Fibroblast of pulmonary artery (primary cell): ENCODE measurements at regions not wholly inside any gene's neighbourhood (a gene's known extent, or its start where the extent isn't known, plus 50 kb on each side); places are given as distances from the start of the nearest gene placed in this dataset.

ENCODE experiments used
- DNase-seq: peaks from one replicate; pipeline ENCODE4 v3.0.0-alpha.2; 2010; ENCODE audit warnings: low read depth
- H3K4me3 ChIP-seq: replicated peaks from 2 replicates; pipeline ENCODE4 v1.5.1; 2011; ENCODE audit warnings: low read depth, mild to moderate bottlenecking, control low read depth, low read length, moderate library complexity
- TF ChIP-seq, protein P1 (sequence below): IDR thresholded peaks from 2 replicates; pipeline ENCODE4 v1.5.1; 2011; ENCODE audit warnings: mild to moderate bottlenecking, control low read depth, low read length, inconsistent platforms; ENCODE audit errors: missing control alignments

DNA sequence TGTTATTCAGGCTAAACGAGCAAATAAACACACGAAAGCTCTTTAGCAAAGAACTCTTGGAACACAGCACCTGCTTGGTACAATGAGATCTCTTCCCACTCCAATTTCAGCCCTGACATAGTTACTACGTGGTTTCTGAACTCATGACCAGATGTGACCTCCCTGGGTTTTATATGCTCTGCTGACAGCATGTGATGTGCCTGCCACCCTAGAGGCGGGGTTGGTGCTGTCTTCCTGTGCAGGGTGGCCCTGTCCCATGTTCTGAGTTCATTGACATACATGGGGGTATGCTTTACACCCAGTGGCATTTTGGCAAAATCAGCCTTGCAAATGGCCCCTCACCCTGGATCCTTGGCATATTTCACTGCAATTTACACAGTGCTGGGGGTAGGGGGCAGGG, 475.3 kb upstream of the ZFHX3 start:
- TF ChIP-seq, protein P1, sequence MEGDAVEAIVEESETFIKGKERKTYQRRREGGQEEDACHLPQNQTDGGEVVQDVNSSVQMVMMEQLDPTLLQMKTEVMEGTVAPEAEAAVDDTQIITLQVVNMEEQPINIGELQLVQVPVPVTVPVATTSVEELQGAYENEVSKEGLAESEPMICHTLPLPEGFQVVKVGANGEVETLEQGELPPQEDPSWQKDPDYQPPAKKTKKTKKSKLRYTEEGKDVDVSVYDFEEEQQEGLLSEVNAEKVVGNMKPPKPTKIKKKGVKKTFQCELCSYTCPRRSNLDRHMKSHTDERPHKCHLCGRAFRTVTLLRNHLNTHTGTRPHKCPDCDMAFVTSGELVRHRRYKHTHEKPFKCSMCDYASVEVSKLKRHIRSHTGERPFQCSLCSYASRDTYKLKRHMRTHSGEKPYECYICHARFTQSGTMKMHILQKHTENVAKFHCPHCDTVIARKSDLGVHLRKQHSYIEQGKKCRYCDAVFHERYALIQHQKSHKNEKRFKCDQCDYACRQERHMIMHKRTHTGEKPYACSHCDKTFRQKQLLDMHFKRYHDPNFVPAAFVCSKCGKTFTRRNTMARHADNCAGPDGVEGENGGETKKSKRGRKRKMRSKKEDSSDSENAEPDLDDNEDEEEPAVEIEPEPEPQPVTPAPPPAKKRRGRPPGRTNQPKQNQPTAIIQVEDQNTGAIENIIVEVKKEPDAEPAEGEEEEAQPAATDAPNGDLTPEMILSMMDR = no peak
- no peak overlapping the region for H3K4me3 ChIP-seq
- DNase-seq = no peak

DNA sequence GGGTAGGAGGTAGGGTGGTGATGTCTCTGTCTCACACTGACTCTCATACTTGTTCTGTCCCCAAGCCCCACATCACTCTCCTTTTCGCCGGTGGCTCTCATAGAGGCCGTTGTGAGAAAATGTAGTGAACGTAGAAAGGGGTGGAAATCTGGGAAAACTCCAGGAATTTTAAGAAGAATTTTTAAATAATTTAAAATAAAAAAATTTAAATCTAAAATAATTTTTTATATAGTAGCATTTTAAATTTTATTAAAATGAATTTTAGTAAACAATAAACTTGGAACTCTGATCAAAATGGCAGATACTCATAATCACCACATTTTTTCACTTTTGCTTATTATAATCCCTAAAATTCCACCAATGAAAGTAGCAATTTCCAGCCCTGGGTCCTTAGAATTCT, 473.6 kb upstream of the ZFHX3 start:
- no peak overlapping the region for H3K4me3 ChIP-seq
- TF ChIP-seq, protein P1 = no peak
- DNase-seq = no peak

DNA sequence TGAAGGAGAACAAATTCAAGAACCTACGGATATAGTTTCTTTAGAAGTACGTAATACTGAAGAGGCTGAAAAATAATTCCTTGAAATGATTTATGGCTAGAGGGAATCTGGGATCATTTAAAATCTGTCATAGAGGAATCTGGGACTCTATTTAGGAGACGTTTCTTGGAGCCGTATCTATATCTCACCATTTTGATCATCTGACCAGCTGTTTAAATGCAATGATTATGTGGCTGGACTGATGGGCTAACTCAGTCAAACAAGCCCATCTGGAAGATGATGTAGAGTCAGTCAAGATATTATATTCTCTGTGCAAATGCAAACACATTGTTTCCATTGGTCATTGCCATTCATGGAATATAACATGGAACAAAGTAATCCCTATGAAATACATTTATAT, 467.7 kb upstream of the ZFHX3 start:
- DNase-seq = no peak
- H3K4me3 ChIP-seq = no peak overlapping the region
- TF ChIP-seq, protein P1 = no peak

DNA sequence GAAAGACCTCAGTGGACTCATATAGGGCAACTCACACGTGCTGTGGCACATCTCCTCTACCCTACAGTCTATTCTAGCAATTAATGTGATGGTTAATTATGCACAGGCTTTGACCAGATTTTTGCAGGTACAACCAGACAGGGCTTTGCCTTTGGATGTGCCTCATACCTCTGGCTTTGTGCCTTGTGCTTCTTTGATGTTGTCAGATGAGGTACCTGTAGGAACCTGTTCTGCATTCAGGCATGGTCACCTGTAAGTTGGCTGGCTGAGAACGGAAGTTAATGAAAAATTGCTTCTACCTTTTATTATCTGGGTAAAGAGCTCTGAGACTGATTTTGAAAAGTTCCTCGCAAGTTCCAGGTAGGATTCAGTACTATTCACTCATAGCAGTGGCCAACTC, 462.9 kb upstream of the ZFHX3 start:
- no peak overlapping the region for H3K4me3 ChIP-seq
- DNase-seq = no peak
- TF ChIP-seq, protein P1 = no peak

DNA sequence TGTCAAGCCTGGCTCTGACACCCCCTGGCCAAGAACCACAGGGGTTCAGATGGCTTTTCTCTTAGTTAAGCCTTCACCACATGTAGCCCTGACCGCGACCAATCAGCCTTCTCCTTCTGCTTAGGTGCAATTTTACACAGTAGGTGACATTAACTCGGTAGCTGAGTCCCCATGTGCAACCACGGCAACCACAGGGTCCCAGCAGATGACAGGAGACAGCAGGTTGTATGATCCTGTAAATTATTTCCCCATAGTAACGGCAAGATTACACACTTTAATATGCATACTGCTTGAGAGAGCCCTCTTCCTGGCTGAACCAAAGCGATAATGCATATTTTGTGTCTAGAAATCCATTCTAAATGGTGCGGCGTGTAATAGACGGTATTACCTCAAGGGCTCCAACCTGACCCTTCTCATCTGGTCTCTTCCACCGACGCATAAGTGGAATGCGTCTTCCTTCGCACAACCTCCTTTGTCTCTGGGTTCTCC, 458.7 kb upstream of the ZFHX3 start:
- TF ChIP-seq, protein P1 = no peak
- DNase-seq = no peak
- H3K4me3 ChIP-seq = no peak overlapping the region

DNA sequence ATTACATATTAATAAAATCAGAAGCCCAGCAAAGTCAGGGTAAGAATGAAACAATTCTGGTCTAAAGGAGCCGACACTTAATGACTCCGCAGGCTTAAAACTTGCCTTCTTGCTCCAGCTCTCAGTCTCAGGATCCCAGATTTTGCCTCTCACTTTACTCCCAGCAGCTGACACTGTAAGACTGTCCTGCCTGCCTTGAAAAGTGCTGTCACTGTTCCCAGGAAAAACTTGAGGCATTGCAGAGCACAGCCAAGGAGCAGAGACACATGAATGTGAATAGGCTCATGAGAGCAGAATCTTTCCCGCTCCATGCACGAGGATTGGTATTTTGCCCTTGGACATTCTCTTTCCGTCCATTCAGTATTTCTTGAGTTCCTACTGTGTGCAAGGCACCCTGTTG, 457.6 kb upstream of the ZFHX3 start:
- TF ChIP-seq, protein P1 = no peak
- no peak overlapping the region for H3K4me3 ChIP-seq
- DNase-seq = no peak
